ENCODE measurements at regions not wholly inside any gene's neighbourhood (a gene's known extent, or its start where the extent isn't known, plus 50 kb on each side); places are given as distances from the start of the nearest gene placed in this dataset.

DNA sequence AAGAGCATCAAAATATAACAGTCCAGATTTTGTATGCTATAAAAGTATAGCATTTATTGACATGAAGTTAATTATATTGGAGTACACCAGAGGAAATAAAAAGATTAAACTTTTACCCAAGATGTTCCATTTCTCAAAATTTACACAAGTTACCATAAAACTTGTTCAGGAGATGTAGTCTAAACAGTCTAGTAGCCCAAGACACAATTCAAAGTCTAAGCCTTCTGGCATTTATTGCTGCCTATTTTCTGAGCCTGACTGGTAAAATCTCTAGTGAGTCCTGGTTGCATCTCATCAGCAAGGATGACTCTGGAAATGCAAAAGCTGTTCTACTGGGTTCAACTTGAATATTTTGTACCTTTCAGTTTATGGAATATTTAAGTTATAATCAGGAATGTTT lies 468.7 kb downstream of the PDCD6IP start:
- intact Hi-C loops (cut with DNase I; ENCODE audit: low total_unique reads): no loop called here

DNA sequence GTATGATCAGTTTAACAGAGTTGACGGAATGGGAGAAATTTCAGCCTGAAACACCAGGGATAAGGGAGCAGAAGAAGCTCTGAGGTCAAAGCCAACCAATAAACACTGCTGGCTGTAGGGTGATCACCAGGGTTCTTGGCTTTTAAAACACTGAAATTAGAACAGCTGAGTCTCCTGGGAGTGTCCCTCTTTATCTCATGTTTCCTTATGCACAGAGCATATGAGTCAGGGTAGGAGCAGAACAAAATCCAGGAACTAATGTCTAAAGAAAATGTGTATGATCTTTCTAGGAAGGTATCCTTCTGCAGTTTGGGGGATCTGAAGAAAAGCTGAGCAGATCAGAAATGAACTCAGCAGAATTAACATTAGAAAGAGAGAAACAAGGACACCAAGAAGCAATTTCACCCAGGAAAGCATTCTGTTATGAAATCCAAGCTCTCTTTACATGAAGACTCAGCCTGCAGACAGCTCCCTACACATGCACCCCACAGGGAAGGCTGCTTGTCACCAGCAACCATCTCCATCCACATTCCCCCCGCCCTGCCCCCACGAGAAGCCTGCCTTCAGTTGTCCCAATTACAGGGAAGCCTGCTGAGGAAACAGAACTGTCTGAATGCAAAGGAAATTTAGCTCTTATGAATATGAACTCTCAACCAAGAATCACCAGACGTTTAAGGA lies 469.7 kb downstream of the PDCD6IP start:
- Histone ChIP-seq H3K36me3 (no peaks in the 10 kb centered on the region), H3K4me1 (peaks cover 0 to 39% (median 18%) of the 10 kb centered on the region in 4 donors), H3K4me3 (no peak overlapping the region), H3K27me3 (no peaks in the 10 kb centered on the region), H3K9me3 (no peaks in the 10 kb centered on the region), H3K27ac (no peak overlapping the region)
- TF ChIP-seq, protein P1, sequence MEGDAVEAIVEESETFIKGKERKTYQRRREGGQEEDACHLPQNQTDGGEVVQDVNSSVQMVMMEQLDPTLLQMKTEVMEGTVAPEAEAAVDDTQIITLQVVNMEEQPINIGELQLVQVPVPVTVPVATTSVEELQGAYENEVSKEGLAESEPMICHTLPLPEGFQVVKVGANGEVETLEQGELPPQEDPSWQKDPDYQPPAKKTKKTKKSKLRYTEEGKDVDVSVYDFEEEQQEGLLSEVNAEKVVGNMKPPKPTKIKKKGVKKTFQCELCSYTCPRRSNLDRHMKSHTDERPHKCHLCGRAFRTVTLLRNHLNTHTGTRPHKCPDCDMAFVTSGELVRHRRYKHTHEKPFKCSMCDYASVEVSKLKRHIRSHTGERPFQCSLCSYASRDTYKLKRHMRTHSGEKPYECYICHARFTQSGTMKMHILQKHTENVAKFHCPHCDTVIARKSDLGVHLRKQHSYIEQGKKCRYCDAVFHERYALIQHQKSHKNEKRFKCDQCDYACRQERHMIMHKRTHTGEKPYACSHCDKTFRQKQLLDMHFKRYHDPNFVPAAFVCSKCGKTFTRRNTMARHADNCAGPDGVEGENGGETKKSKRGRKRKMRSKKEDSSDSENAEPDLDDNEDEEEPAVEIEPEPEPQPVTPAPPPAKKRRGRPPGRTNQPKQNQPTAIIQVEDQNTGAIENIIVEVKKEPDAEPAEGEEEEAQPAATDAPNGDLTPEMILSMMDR (IDR thresholded peaks at IDR 0.05): no peak
- no peak for DNase-seq
- intact Hi-C loops (cut with DNase I; ENCODE audit: low total_unique reads): no loop called here

More for the DNA sequence above, 468.7 kb downstream of the PDCD6IP start:
- no peaks in the 10 kb centered on the region for H3K36me3 ChIP-seq
- H3K27me3 ChIP-seq: no peaks in the 10 kb centered on the region
- H3K27ac ChIP-seq: no peak overlapping the region
- no peaks in the 10 kb centered on the region for H3K9me3 ChIP-seq
- TF ChIP-seq, protein P1 (IDR thresholded peaks at IDR 0.05): no peak
- DNase-seq: no peak
- H3K4me3 ChIP-seq: no peak overlapping the region
- peaks cover 0 to 48% (median 19%) of the 10 kb centered on the region in 4 donors for H3K4me1 ChIP-seq

DNA sequence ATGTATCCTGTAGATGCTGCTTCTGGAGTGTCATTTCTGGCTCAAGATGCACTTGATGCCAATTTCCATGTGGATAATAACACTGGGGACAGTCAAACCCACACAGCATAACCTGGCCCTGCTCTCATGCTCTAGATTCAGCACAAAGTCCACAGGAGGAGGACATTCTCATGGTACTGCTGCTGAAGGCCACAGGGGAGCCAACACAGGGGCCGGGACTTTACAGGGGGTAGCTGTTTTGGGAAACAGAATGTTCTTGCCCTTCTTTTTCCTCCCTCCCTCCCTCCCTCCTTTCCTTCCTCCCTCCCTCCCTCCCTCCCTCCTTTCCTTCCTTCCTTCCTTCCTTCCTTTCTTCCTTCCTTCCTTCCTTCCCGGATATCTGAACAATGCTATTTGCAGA lies 477.4 kb downstream of the PDCD6IP start:
- DNase-seq: no peak
- H3K36me3 ChIP-seq: no peaks in the 10 kb centered on the region
- intact Hi-C loops (cut with DNase I; ENCODE audit: low total_unique reads): no loop called here
- no peaks in the 10 kb centered on the region for H3K27me3 ChIP-seq
- H3K9me3 ChIP-seq: no peaks in the 10 kb centered on the region
- H3K4me3 ChIP-seq: no peak overlapping the region
- H3K27ac ChIP-seq: no peak overlapping the region
- H3K4me1 ChIP-seq: no peaks in the 10 kb centered on the region
- TF ChIP-seq, protein P1 (IDR thresholded peaks at IDR 0.05): no peak

DNA sequence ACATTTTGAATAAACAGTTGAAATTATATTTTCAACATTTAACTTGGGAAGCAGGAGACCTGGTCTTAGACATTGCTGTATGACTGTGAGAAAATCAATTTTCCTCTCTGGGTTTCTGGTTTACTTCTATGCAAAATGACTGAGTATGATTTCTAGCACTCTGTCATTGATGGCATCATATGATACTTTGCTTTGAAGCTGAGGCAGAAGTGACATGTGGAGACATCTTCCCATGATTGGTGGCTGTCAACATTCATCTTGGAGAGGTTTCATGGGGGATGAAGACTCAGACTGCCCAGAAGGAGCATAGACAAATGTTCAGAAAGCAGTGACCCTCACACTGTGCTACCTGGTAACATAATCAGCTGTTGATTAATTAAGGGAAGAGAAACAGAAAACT lies 477.9 kb downstream of the PDCD6IP start:
- Histone ChIP-seq H3K4me1 (no peaks in the 10 kb centered on the region), H3K27me3 (no peaks in the 10 kb centered on the region), H3K36me3 (no peaks in the 10 kb centered on the region), H3K27ac (no peak overlapping the region), H3K9me3 (no peaks in the 10 kb centered on the region), H3K4me3 (no peak overlapping the region)
- no peak for DNase-seq
- TF ChIP-seq, protein P1 (IDR thresholded peaks at IDR 0.05): no peak
- intact Hi-C loops (cut with DNase I; ENCODE audit: low total_unique reads): no loop called here

DNA sequence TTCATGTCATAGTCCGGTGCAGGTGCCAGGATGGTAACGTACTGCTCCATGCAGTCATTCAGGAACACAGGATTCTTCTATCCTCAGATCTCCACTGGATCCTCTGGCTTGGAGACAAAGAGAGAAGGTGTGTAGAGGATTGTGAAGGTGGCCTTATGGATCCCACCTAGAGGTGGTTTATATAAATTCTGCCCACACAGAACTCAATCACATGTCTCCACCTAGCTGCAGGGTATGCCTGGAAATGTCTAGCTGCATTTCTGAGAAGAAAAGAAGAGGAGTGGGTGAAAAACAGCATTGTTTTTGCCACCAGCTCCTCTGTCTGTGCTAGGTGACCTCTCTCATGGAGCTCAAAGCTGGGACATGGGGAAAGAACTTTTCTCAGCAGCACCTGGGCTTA lies 478.7 kb downstream of the PDCD6IP start:
- Histone ChIP-seq H3K9me3 (no peaks in the 10 kb centered on the region), H3K4me1 (no peaks in the 10 kb centered on the region), H3K4me3 (no peak overlapping the region), H3K27ac (no peak overlapping the region), H3K36me3 (no peaks in the 10 kb centered on the region), H3K27me3 (no peaks in the 10 kb centered on the region)
- no peak for DNase-seq
- TF ChIP-seq, protein P1 (IDR thresholded peaks at IDR 0.05): no peak
- intact Hi-C loops (cut with DNase I; ENCODE audit: low total_unique reads): no loop called here

DNA sequence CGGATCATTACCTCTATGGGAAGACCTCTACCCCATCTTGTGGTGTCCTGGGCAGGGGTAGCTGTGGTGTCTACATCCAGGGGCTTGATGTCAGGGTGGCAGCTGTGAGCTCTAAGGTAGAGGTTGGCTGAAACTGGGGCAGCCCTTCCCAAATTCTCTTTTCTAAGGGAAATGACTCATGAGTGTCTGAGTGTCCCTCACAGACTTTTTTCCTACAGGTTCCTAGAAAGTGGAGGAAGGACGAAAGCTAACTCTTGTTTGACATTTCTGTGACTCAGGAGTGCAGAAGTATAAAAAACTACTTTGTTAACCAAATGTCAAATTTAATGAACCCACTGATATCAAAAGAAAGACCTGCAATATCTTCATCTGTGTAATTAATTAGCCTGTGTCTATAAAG lies 481.5 kb downstream of the PDCD6IP start:
- intact Hi-C loops (cut with DNase I; ENCODE audit: low total_unique reads): no loop called here
- TF ChIP-seq, protein P1 (IDR thresholded peaks at IDR 0.05): no peak
- Histone ChIP-seq H3K4me1 (no peaks in the 10 kb centered on the region), H3K4me3 (no peak overlapping the region), H3K27me3 (no peaks in the 10 kb centered on the region), H3K36me3 (no peaks in the 10 kb centered on the region), H3K9me3 (no peaks in the 10 kb centered on the region), H3K27ac (no peak overlapping the region)
- DNase-seq: no peak
